IMR-90 (cell line): ENCODE measurements at regions not wholly inside any gene's neighbourhood (a gene's known extent, or its start where the extent isn't known, plus 50 kb on each side); places are given as distances from the start of the nearest gene placed in this dataset.

Experiments used
- ATAC-seq: fragments of 200-7000 bp; cut with Tn5 transposase; 2 replicates; pipeline ENCODE4 v1.9.1; 2020; ENCODE audit warnings: low read depth, mild to moderate bottlenecking, moderate library complexity
- BruUV-seq: library from RNA; stranded (reverse); fragments of 400-500 nt; replicated peaks from 2 replicates; lab custom pipeline; 2021; lab: Mats Ljungman, UMichigan
- CTCF ChIA-PET: fragments of 300-600 bp; formaldehyde crosslinking; extraction: SDS; loops from one replicate; lab custom pipeline; 2021; ENCODE audit warnings: antibody characterized with exemption; lab: Yijun Ruan, JAX
- POLR2A ChIA-PET: fragments of 300-600 bp; sonication (Branson Sonifier 250); formaldehyde crosslinking; loops from one replicate; lab custom pipeline; 2022; ENCODE audit warnings: antibody characterized with exemption; ENCODE audit not compliant: unreplicated experiment; lab: Charles Lee
- DNase-seq: peaks from one replicate; pipeline ENCODE4 v3.0.0; 2013
- H2AFZ ChIP-seq: replicated peaks from 2 replicates; pipeline ENCODE3; 2013; ENCODE audit warnings: low read length, mild to moderate bottlenecking; ENCODE audit not compliant: poor library complexity
- H2AK5ac ChIP-seq: 2 replicates; pipeline ENCODE4 v1.6.1; 2013; ENCODE audit warnings: low read depth, low read length, inconsistent platforms
- H2AK9ac ChIP-seq: replicated peaks from 2 replicates; pipeline ENCODE3; 2013; ENCODE audit warnings: mild to moderate bottlenecking, low read depth, low read length, moderate library complexity; ENCODE audit not compliant: poor library complexity
- H2BK120ac ChIP-seq: 2 replicates; pipeline ENCODE4 v1.6.1; 2013; ENCODE audit warnings: low read depth, low read length, inconsistent platforms
- H2BK15ac ChIP-seq: 3 replicates; pipeline ENCODE4 v1.6.1; 2013; ENCODE audit warnings: low read depth, low read length, inconsistent platforms
- H2BK20ac ChIP-seq: 2 replicates; pipeline ENCODE4 v1.6.1; 2013; ENCODE audit warnings: low read depth, mild to moderate bottlenecking, inconsistent platforms, low read length, moderate library complexity
- H2BK5ac ChIP-seq: 2 replicates; pipeline ENCODE4 v1.6.1; 2013; ENCODE audit warnings: mild to moderate bottlenecking, low read depth, low read length, inconsistent platforms; ENCODE audit not compliant: poor library complexity, severe bottlenecking
- H3K14ac ChIP-seq: replicated peaks from 2 replicates; pipeline ENCODE4 v1.6.1; 2013; ENCODE audit warnings: low read depth, low read length, inconsistent platforms
- H3K18ac ChIP-seq: 2 replicates; pipeline ENCODE4 v1.6.1; 2013; ENCODE audit warnings: low read depth, low read length, control low read depth
- H3K23ac ChIP-seq: 2 replicates; pipeline ENCODE4 v1.6.1; 2013; ENCODE audit warnings: low read depth, low read length, inconsistent platforms
- H3K27ac ChIP-seq: 2 replicates; pipeline ENCODE4 v1.5.1; 2013; ENCODE audit warnings: mild to moderate bottlenecking, control low read depth, low read length; ENCODE audit not compliant: insufficient read depth
- H3K27me3 ChIP-seq: 2 replicates; pipeline ENCODE4 v1.6.1; 2013; ENCODE audit warnings: low read length; ENCODE audit not compliant: control insufficient read depth, insufficient read depth
- H3K36me3 ChIP-seq: 2 replicates; pipeline ENCODE4 v1.6.1; 2013; ENCODE audit warnings: low read length, mixed read lengths; ENCODE audit not compliant: control insufficient read depth, insufficient read depth
- H3K4ac ChIP-seq: 2 replicates; pipeline ENCODE4 v1.6.1; 2013; ENCODE audit warnings: low read depth, low read length, inconsistent platforms
- H3K4me1 ChIP-seq: 2 replicates; pipeline ENCODE4 v1.6.1; 2013; ENCODE audit warnings: low read length, mixed read lengths; ENCODE audit not compliant: control insufficient read depth, insufficient read depth
- H3K4me2 ChIP-seq: 2 replicates; pipeline ENCODE4 v1.6.1; 2013; ENCODE audit warnings: low read depth, mild to moderate bottlenecking, control low read depth, low read length, moderate library complexity
- H3K4me3 ChIP-seq: 2 replicates; pipeline ENCODE4 v1.5.1; 2013; ENCODE audit warnings: low read depth, mild to moderate bottlenecking, control low read depth, low read length, moderate library complexity; ENCODE audit not compliant: insufficient read depth
- H3K56ac ChIP-seq: 2 replicates; pipeline ENCODE4 v1.6.1; 2013; ENCODE audit warnings: low read length, inconsistent platforms; ENCODE audit not compliant: insufficient read depth; ENCODE audit errors: extremely low read depth
- H3K79me1 ChIP-seq, 2 experiments: 2 replicates each; pipeline ENCODE4 v1.6.1; 2013; ENCODE audit warnings: low read length in 2 of 2, inconsistent platforms in 1 of 2, low read depth in 1 of 2
- H3K9ac ChIP-seq: 2 replicates; pipeline ENCODE4 v1.6.1; 2013; ENCODE audit warnings: low read depth, low read length, control low read depth
- H3K9me1 ChIP-seq: 2 replicates; pipeline ENCODE4 v1.6.1; 2013; ENCODE audit warnings: low read length, inconsistent platforms; ENCODE audit not compliant: insufficient read depth
- H3K9me3 ChIP-seq: 2 replicates; pipeline ENCODE4 v1.6.1; 2013; ENCODE audit warnings: low read length; ENCODE audit not compliant: control insufficient read depth, insufficient read depth
- H4K20me1 ChIP-seq: 2 replicates; pipeline ENCODE4 v1.6.1; 2013; ENCODE audit warnings: low read length, inconsistent platforms; ENCODE audit not compliant: insufficient read depth
- H4K5ac ChIP-seq: 2 replicates; pipeline ENCODE4 v1.6.1; 2013; ENCODE audit warnings: mild to moderate bottlenecking, low read depth, low read length, control low read depth
- H4K8ac ChIP-seq, 2 experiments: 2 replicates each; pipeline ENCODE4 v1.6.1; 2013; ENCODE audit warnings: low read depth in 2 of 2, low read length in 2 of 2, control low read depth in 1 of 2, inconsistent platforms in 1 of 2
- H4K91ac ChIP-seq: 2 replicates; pipeline ENCODE4 v1.6.1; 2013; ENCODE audit warnings: low read depth, low read length, inconsistent platforms; ENCODE audit not compliant: insufficient read depth
- BHLHE40 ChIP-seq: fragments of 150-350 bp; IDR thresholded peaks from 2 replicates; pipeline ENCODE4 v1.6.1; 2016; ENCODE audit warnings: mild to moderate bottlenecking, low read depth, low read length
- CEBPB ChIP-seq: IDR thresholded peaks from 2 replicates; pipeline ENCODE4 v1.6.1; 2012; ENCODE audit warnings: low read depth, low read length, improper control_type of control experiment
- CHD1 ChIP-seq: IDR thresholded peaks from 2 replicates; pipeline ENCODE4 v1.6.1; 2012; ENCODE audit warnings: low read depth, low read length, improper control_type of control experiment
- FOS ChIP-seq: fragments of 150-350 bp; IDR thresholded peaks from 2 replicates; pipeline ENCODE4 v1.6.1; 2016; ENCODE audit warnings: low read depth, low read length
- MAFK ChIP-seq: IDR thresholded peaks from 2 replicates; pipeline ENCODE4 v1.6.1; 2012; ENCODE audit warnings: low read depth, low read length, improper control_type of control experiment
- MAZ ChIP-seq: IDR thresholded peaks from 2 replicates; pipeline ENCODE4 v1.6.1; 2012; ENCODE audit warnings: low read depth, mild to moderate bottlenecking, low read length, improper control_type of control experiment, moderate library complexity, borderline replicate concordance
- MXI1 ChIP-seq: IDR thresholded peaks from 2 replicates; pipeline ENCODE4 v1.6.1; 2012; ENCODE audit warnings: low read depth, mild to moderate bottlenecking, low read length, moderate library complexity, borderline replicate concordance
- NFE2L2 ChIP-seq: fragments of 150-350 bp; IDR thresholded peaks from 2 replicates; pipeline ENCODE4 v1.6.1; 2016; ENCODE audit warnings: low read depth, mild to moderate bottlenecking, low read length
- POLR2A ChIP-seq: IDR thresholded peaks from 2 replicates; pipeline ENCODE4 v1.6.1; 2012; ENCODE audit warnings: mild to moderate bottlenecking, low read depth, low read length
- RAD21 ChIP-seq: IDR thresholded peaks from 2 replicates; pipeline ENCODE4 v1.6.1; 2012; ENCODE audit warnings: low read length, improper control_type of control experiment
- RCOR1 ChIP-seq: IDR thresholded peaks from 2 replicates; pipeline ENCODE4 v1.6.1; 2012; ENCODE audit warnings: mild to moderate bottlenecking, low read length, improper control_type of control experiment; ENCODE audit not compliant: insufficient replicate concordance
- RFX5 ChIP-seq: IDR thresholded peaks from 2 replicates; pipeline ENCODE4 v1.8.0; 2012; ENCODE audit warnings: low read depth, mild to moderate bottlenecking, low read length, moderate library complexity
- SMC3 ChIP-seq: fragments of 150-350 bp; IDR thresholded peaks from 2 replicates; pipeline ENCODE4 v1.6.1; 2016; ENCODE audit warnings: low read depth, mild to moderate bottlenecking, antibody characterized with exemption, low read length, moderate library complexity
- WGBS, 2 experiments: methylation state at CpG; one replicate each; pipeline versions ENCODE4 v1.1.5 to v1.1.7; 2013; ENCODE audit warnings: missing lambda C conversion rate in 2 of 2; ENCODE audit not compliant: insufficient read length in 1 of 2; ENCODE audit errors: extremely low coverage in 2 of 2; 5-methylcytosine and 5-hydroxymethylcytosine counted together
- dilution Hi-C: fragments of 300-500 bp; cut with HindIII; formaldehyde crosslinking; loops from one replicate; pipeline ENCODE4 v1.14.3; 2018; ENCODE audit warnings: low sequenced_read_pairs; ENCODE audit not compliant: unreplicated experiment
- in situ Hi-C: fragments of 300-500 bp; cut with MboI; formaldehyde crosslinking; loops from 3 replicates; pipeline ENCODE4 v1.14.3; 2019; ENCODE audit warnings: low sequenced_read_pairs, inconsistent platforms, mixed read lengths
- intact Hi-C: fragments of 100-400 bp; cut with micrococcal nuclease; formaldehyde crosslinking; loops from 2 replicates; pipeline ENCODE4 v1.10.0; 2022
- TF ChIP-seq, protein P1 (sequence below): fragments of 150-350 bp; IDR thresholded peaks from 2 replicates; pipeline ENCODE4 v1.6.1; 2016; ENCODE audit warnings: low read depth, mild to moderate bottlenecking, low read length, moderate library complexity, borderline replicate concordance
- TF ChIP-seq, protein P2 (sequence below): conservative IDR thresholded peaks from 2 replicates; pipeline ENCODE4 v1.5.1; 2012; ENCODE audit warnings: mild to moderate bottlenecking, low read depth, low read length, improper control_type of control experiment
- TF ChIP-seq, protein P3 (sequence below): fragments of 150-350 bp; IDR thresholded peaks from 2 replicates; pipeline ENCODE4 v1.6.1; 2017; ENCODE audit warnings: mild to moderate bottlenecking, antibody characterized with exemption, low read length, low read depth

DNA sequence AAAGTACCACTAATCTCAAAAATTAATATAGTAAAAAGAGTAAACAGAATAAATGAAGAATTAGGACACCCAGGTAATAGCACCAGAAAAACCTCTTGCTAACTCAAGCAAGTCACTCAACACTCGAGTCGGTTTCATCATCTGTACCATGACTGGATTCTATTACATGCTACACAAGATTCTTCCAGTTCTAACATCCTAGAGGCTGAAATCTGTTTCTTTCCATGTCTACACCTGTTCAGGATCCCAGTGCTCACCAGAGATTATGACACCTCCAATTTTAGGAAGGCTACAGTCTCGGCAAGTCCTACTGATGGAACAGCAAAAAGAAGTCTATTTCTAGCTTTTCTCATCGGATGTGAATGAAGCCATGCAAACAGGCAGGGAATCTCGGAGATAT is 95.3 kb upstream of the ANK3 start:
- POLR2A ChIA-PET = no interaction called here
- no peak for ATAC-seq
- intact Hi-C loops = no loop called here

More for the DNA sequence above, 95.3 kb upstream of the ANK3 start:
- no peak overlapping the region for H4K91ac ChIP-seq
- H2BK15ac ChIP-seq = no peak overlapping the region
- H3K4me2 ChIP-seq = no peak overlapping the region
- H3K9me1 ChIP-seq = no peaks in the 10 kb centered on the region; the same call in 1 of the 2 replicates
- no peak overlapping the region for H4K8ac ChIP-seq
- no peak overlapping the region for H3K23ac ChIP-seq
- no peak overlapping the region for H3K56ac ChIP-seq
- no peak overlapping the region for H2AFZ ChIP-seq
- H4K5ac ChIP-seq = no peak overlapping the region
- H3K9ac ChIP-seq = no peak overlapping the region
- no peak overlapping the region for H3K4ac ChIP-seq
- no peak overlapping the region for H2BK5ac ChIP-seq
- no peak overlapping the region for H3K27ac ChIP-seq
- TF ChIP-seq SMC3 = no peak
- no peak for TF ChIP-seq NFE2L2
- no peak for TF ChIP-seq BHLHE40
- TF ChIP-seq MXI1 = no peak
- no peak for TF ChIP-seq RCOR1
- no peak for TF ChIP-seq CHD1
- no peak for TF ChIP-seq MAZ
- TF ChIP-seq, protein P1, sequence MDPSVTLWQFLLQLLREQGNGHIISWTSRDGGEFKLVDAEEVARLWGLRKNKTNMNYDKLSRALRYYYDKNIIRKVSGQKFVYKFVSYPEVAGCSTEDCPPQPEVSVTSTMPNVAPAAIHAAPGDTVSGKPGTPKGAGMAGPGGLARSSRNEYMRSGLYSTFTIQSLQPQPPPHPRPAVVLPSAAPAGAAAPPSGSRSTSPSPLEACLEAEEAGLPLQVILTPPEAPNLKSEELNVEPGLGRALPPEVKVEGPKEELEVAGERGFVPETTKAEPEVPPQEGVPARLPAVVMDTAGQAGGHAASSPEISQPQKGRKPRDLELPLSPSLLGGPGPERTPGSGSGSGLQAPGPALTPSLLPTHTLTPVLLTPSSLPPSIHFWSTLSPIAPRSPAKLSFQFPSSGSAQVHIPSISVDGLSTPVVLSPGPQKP = no peak
- TF ChIP-seq POLR2A = no peak
- TF ChIP-seq FOS = no peak
- no peak for TF ChIP-seq RAD21
- no peak for TF ChIP-seq CEBPB
- TF ChIP-seq, protein P2, sequence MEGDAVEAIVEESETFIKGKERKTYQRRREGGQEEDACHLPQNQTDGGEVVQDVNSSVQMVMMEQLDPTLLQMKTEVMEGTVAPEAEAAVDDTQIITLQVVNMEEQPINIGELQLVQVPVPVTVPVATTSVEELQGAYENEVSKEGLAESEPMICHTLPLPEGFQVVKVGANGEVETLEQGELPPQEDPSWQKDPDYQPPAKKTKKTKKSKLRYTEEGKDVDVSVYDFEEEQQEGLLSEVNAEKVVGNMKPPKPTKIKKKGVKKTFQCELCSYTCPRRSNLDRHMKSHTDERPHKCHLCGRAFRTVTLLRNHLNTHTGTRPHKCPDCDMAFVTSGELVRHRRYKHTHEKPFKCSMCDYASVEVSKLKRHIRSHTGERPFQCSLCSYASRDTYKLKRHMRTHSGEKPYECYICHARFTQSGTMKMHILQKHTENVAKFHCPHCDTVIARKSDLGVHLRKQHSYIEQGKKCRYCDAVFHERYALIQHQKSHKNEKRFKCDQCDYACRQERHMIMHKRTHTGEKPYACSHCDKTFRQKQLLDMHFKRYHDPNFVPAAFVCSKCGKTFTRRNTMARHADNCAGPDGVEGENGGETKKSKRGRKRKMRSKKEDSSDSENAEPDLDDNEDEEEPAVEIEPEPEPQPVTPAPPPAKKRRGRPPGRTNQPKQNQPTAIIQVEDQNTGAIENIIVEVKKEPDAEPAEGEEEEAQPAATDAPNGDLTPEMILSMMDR = no peak
- TF ChIP-seq, protein P3, sequence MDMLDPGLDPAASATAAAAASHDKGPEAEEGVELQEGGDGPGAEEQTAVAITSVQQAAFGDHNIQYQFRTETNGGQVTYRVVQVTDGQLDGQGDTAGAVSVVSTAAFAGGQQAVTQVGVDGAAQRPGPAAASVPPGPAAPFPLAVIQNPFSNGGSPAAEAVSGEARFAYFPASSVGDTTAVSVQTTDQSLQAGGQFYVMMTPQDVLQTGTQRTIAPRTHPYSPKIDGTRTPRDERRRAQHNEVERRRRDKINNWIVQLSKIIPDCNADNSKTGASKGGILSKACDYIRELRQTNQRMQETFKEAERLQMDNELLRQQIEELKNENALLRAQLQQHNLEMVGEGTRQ = no peak
- no peak for TF ChIP-seq MAFK
- TF ChIP-seq RFX5 = no peak
- H2BK20ac ChIP-seq = no peak overlapping the region
- H3K14ac ChIP-seq = no peak overlapping the region
- H2AK9ac ChIP-seq = no peak overlapping the region
- dilution Hi-C loops = no loop called here
- no peaks in the 10 kb centered on the region for H3K4me1 ChIP-seq
- no peak overlapping the region for H2AK5ac ChIP-seq
- H3K18ac ChIP-seq = no peak overlapping the region
- no CpG with 5 or more reads among the region's 5 CpGs for WGBS, 2 experiments
- peaks cover 2% of the 10 kb centered on the region; the same call in 1 of the 2 replicates for H3K27me3 ChIP-seq
- H3K4me3 ChIP-seq = no peak overlapping the region
- H3K9me3 ChIP-seq = no peaks in the 10 kb centered on the region
- H4K20me1 ChIP-seq = no peaks in the 10 kb centered on the region
- in situ Hi-C loops = no loop called here
- no TSS peak for BruUV-seq
- no peak overlapping the region for H2BK120ac ChIP-seq
- CTCF ChIA-PET = no interaction called here
- no peaks in the 10 kb centered on the region for H3K79me1 ChIP-seq
- no peak for DNase-seq
- H3K36me3 ChIP-seq = no peaks in the 10 kb centered on the region
